Panc1 (cell line): ENCODE measurements at regions not wholly inside any gene's neighbourhood (a gene's known extent, or its start where the extent isn't known, plus 50 kb on each side); places are given as distances from the start of the nearest gene placed in this dataset.

ENCODE experiments used
- ATAC-seq: fragments of 200-7000 bp; cut with Tn5 transposase; 2 replicates; pipeline ENCODE4 v1.9.1; 2020; ENCODE audit warnings: mild to moderate bottlenecking, moderate library complexity
- BruUV-seq: library from RNA; stranded (reverse); fragments of 400-500 nt; replicated peaks from 2 replicates; lab custom pipeline; 2021; lab: Mats Ljungman, UMichigan
- CTCF ChIA-PET: fragments of 300-600 bp; sonication (Branson Sonifier 250); formaldehyde crosslinking; loops from one replicate; lab custom pipeline; 2022; ENCODE audit warnings: antibody characterized with exemption; lab: Charles Lee
- POLR2A ChIA-PET: fragments of 300-600 bp; sonication (Branson Sonifier 250); formaldehyde crosslinking; loops from one replicate; lab custom pipeline; 2022; ENCODE audit warnings: antibody characterized with exemption; lab: Charles Lee
- DNase-seq: peaks from one replicate; pipeline ENCODE4 v3.0.0-alpha.2; 2010; ENCODE audit warnings: low read depth, low spot score
- H3K27ac ChIP-seq: 2 replicates; pipeline ENCODE4 v1.5.1; 2011; ENCODE audit warnings: mild to moderate bottlenecking, low read length, inconsistent platforms
- H3K27me3 ChIP-seq: fragments of 200-500 bp; sonication (Bioruptor generic); 2 replicates; pipeline ENCODE4 v1.6.0; 2014; ENCODE audit warnings: low read length, inconsistent platforms; ENCODE audit not compliant: control insufficient read depth, insufficient read depth
- H3K36me3 ChIP-seq: fragments of 200-500 bp; sonication (Bioruptor generic); 2 replicates; pipeline ENCODE4 v1.5.1; 2014; ENCODE audit warnings: inconsistent platforms, mild to moderate bottlenecking, low read length, moderate library complexity; ENCODE audit not compliant: control insufficient read depth, insufficient read depth
- H3K4me1 ChIP-seq: 2 replicates; pipeline ENCODE4 v1.5.1; 2011; ENCODE audit warnings: inconsistent platforms, mild to moderate bottlenecking, low read length, moderate library complexity; ENCODE audit not compliant: control insufficient read depth, insufficient read depth
- H3K4me3 ChIP-seq, 2 experiments: 2 replicates each; pipeline ENCODE4 v1.5.1; 2011 to 2012; ENCODE audit warnings: low read depth in 2 of 2, low read length in 2 of 2, mild to moderate bottlenecking in 2 of 2, inconsistent platforms in 1 of 2, moderate library complexity in 1 of 2
- H3K9me3 ChIP-seq: fragments of 200-500 bp; sonication (Bioruptor generic); 2 replicates; pipeline ENCODE4 v1.5.1; 2014; ENCODE audit warnings: low read depth, mild to moderate bottlenecking, inconsistent platforms, low read length, moderate library complexity; ENCODE audit not compliant: control insufficient read depth, insufficient read depth
- CTCF ChIP-seq: fragments of 450-650 bp; IDR thresholded peaks from 2 replicates; pipeline ENCODE4 v1.5.1; 2017; ENCODE audit warnings: mild to moderate bottlenecking
- POLR2AphosphoS5 ChIP-seq: IDR thresholded peaks from 2 replicates; pipeline ENCODE4 v1.6.1; 2012; ENCODE audit warnings: mild to moderate bottlenecking, low read depth, low read length, moderate library complexity
- REST ChIP-seq, 2 experiments: IDR thresholded peaks; 2 replicates each; pipeline ENCODE4 v1.6.1; 2011 to 2012; ENCODE audit warnings: low read depth in 2 of 2, control low read depth in 1 of 2, low read length in 1 of 2, mild to moderate bottlenecking in 1 of 2, moderate library complexity in 1 of 2; ENCODE audit not compliant: insufficient read depth in 1 of 2
- SIN3A ChIP-seq: IDR thresholded peaks from 2 replicates; pipeline ENCODE4 v1.6.1; 2012; ENCODE audit warnings: low read depth, mild to moderate bottlenecking, low read length, moderate library complexity, borderline replicate concordance; ENCODE audit not compliant: insufficient read depth
- TCF7L2 ChIP-seq: IDR thresholded peaks from 2 replicates; pipeline ENCODE4 v1.6.1; 2011; ENCODE audit warnings: mild to moderate bottlenecking, low read depth, low read length, inconsistent platforms
- in situ Hi-C: cut with HindIII; loops from 2 replicates; pipeline ENCODE4 v1.10.0; 2016; ENCODE audit warnings: low sequenced_read_pairs, low pct_unique_long_range_greater_than_20kb
- intact Hi-C: fragments of 100-400 bp; cut with micrococcal nuclease; formaldehyde crosslinking; loops from one replicate; pipeline ENCODE4 v1.10.0; 2022; ENCODE audit not compliant: unreplicated experiment

- Histone ChIP-seq H3K36me3 (no peaks in the 10 kb centered on the region), H3K27me3 (no peaks in the 10 kb centered on the region), H3K27ac (no peak overlapping the region), H3K9me3 (no peaks in the 10 kb centered on the region), H3K4me3 (no peak overlapping the region), H3K4me1 (no peaks in the 10 kb centered on the region)
- in situ Hi-C loops, result no loop called here
- BruUV-seq, result no TSS peak
- POLR2A ChIA-PET, result no interaction called here
- CTCF ChIA-PET, result no interaction called here
- DNase-seq, result no peak
- TF ChIP-seq POLR2AphosphoS5 (no peak), SIN3A (no peak), TCF7L2 (no peak), CTCF (no peak), REST (IDR thresholded peaks at IDR 0.05; ENCODE audit: insufficient read depth in 1 of 2, low read depth in 2 of 2, low read length in 1 of 2) (no peak)
- intact Hi-C loops, result no loop called here
- no peak for ATAC-seq
Observed at GRCh38 chr2:8267048-8267447, 414.8 kb upstream of the ID2 start.

- intact Hi-C loops, result no loop called here
- ATAC-seq, result no peak
- Histone ChIP-seq H3K27ac (no peak overlapping the region), H3K36me3 (no peaks in the 10 kb centered on the region), H3K4me3 (no peak overlapping the region), H3K4me1 (no peaks in the 10 kb centered on the region), H3K9me3 (no peaks in the 10 kb centered on the region), H3K27me3 (no peaks in the 10 kb centered on the region)
- ChIA-PET POLR2A (no interaction called here), CTCF (no interaction called here)
- BruUV-seq, result no TSS peak
- no peak for TF ChIP-seq TCF7L2
- TF ChIP-seq CTCF, result no peak
- TF ChIP-seq SIN3A, result no peak
- TF ChIP-seq REST (IDR thresholded peaks at IDR 0.05; ENCODE audit: insufficient read depth in 1 of 2, low read depth in 2 of 2, low read length in 1 of 2), result no peak
- TF ChIP-seq POLR2AphosphoS5, result no peak
- no peak for DNase-seq
- in situ Hi-C loops, result no loop called here
Observed at GRCh38 chr2:8267721-8268120, 414.1 kb upstream of the ID2 start.
